NCI-H187 (cell line): ENCODE measurements at regions not wholly inside any gene's neighbourhood (a gene's known extent, or its start where the extent isn't known, plus 50 kb on each side); places are given as distances from the start of the nearest gene placed in this dataset.
"Not testable (repeated sequence)": the region's sequence is repeated elsewhere in the genome, so short reads cannot be mapped to it uniquely, and the experiment has no call there.

Source experiments
- DNase-seq, 2 experiments: peaks; one replicate each; lab custom pipeline; 2025; lab: John Stamatoyannopoulos, UW

DNA sequence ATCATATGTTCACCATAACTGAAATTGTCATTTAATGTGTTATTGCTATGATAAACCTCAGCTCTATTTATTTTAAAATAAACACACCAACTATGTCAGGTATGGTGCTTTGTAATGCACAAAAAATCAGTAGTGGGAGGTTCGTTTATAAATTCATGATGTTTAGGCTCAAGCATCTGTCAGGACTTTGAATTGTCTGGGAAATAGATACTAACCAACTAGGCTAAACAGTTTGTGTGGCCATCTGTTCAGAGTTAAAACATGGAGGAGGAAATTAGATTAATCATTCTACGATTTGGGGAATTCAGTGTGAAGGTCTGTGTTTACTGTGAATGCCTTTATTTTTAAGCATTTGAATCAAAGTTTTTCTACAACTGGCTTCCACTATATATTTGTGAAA, 212.6 kb upstream of the FZD8 start:
- DNase-seq: no peak

GRCh38 chr10:35852721-35853120, 210.6 kb upstream of the FZD8 start:
- DNase-seq: no peak

DNA sequence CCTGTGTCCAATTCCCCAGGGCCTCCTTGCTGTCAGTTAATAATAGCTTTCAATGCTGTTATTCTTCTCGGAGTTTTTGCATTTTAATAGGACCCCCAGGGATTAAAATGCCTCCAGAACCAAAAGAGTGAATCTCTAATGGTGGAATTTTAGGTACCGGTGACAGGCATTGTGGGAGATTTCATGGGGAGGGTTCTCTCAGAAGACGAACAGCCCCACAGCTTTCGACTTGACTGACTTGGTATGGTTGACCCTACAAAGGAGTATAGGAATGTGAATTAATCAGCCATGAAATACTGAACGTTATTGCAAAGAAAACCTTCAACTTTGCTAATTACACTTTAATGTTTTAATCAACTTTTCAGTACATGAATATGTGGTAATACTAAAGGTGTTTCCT, 206.3 kb upstream of the FZD8 start:
- DNase-seq: no peak

DNA sequence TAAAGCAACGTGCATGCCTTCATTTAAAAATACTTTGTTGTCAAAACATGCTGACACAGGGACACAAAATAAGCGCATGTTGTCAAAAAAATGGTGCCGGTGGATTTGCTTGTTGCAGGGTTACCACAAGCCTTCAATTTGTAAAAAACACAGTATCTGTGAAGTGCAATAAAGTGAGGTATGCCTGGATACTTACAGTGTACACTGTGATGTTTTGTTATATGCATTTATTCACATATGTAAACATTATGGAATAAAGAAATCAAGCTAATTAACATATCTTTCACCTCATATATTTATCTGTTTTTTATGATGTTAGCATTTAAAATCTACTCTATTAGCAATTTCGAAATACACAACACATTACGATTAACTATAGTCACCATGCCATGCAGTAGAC, 202.6 kb upstream of the FZD8 start:
- no peak for DNase-seq

DNA sequence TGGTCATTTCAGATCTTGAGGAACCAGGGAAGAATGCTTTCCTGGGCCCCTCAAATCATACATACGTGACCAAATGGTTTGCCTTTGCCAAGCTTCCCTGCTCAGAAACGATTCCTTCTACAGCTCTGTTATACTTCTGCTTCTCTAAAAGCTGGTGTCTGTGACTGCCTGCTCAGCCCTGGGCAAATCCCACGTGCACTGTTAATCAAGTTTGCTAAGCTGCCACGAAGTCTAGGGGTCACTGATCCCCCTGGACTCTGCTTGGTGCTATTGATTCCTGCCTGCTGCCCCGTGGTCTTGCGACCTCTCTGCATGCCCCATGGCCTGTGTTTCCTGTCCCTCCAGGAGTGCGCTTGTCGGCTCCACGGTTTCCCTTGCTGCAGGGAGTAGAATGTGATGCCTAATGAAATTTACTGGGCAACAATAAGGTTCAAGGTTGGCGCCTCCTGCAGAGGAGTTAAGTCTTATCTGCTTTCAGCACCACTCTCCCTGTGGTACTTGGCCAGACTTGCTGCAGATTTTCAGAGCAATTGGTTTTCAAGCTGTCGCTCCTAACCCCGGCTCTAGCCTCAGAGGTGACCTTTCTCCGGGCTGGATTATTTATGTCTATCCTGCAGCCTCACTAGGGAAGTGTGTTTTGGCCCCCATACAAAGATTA, 201.6 kb upstream of the FZD8 start:
- no peak for DNase-seq

- DNase-seq: no peak
Observed at GRCh38 chr10:35838054-35838453, 196.0 kb upstream of the FZD8 start.

- DNase-seq: no peak
Observed at GRCh38 chr10:35835545-35835944, 193.4 kb upstream of the FZD8 start.

- DNase-seq: no peak
Observed at GRCh38 chr10:35834877-35835494, 192.9 kb upstream of the FZD8 start.

DNA sequence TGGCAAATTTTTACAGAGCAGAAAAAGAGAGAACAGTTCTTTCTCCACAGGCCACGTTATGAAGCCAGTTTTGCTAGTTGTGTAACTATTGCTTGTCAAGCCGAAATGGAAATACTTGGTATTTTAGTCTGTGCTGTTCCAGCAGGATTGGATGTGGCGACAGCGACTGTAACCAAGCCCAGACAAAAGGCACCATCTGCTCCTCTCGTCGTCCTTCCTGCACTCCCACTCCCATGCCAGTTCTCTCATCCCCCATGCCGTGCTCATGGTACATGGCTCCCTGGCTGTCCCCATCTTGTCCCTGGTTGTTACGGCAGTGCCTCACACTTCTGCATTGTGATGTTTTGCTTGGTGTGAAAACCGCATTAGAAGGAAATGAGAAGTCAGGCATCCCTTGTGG, 185.7 kb upstream of the FZD8 start:
- no peak for DNase-seq

DNA sequence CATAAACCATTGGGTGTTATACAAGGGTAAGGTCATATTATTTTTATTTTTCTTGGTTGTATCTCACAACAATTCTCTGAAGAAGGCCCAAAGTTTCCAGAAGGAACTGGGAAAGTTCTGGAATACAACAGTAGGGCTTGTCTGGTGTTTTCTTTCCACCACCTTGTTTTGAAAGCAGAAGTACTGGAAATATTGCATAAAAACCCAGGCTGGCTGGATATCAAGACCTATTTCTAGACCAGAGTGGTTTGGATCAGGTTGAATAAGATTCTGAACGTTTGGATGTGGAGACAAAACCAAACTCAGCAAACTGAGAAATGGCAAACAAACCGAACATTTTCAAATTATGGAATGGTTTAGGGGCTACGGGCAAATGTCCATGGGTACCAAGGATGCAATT, 182.6 kb upstream of the FZD8 start:
- DNase-seq: no peak

DNA sequence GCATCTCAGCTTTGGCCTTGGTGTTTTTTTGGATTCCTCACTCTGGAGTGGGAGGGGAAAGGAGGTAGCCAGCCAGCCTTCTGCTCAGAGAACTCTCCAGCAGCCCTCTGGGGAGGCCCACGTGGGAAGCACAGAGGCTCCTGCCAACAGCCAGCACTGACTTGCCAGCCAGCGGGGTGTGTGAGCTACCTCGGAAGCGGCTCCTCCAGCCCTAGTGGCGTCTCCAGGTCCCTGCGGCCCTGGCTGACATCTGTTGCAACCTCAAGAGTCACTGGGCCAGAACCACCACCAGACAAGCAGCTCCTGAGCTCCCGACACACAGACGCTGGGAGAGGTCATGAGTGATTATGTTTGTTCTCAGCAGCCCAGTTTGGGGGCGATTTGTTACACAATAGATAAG, 180.2 kb upstream of the FZD8 start:
- no peak for DNase-seq

- DNase-seq: no peak
Observed at GRCh38 chr10:35821339-35821911, 179.3 kb upstream of the FZD8 start.

- DNase-seq: no peak
Observed at GRCh38 chr10:35819736-35820135, 177.6 kb upstream of the FZD8 start.

DNA sequence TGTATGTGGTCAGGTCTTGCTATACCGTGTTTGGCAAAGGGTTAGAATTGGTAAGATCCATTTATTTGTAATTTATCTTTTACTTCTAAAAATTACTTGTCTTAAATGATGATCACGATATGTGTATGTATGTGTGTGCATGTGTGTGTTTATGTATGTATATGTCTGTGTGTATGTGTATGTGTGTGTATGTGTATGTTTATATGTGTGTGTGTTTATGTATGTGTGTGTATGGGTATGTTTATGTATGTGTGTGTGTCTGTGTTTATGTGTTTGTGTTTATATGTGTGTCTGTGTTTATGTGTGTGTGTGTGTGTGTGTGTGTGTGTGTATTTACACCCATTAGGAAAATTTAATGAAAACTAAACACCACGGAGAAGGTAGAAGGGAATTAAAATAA, 176.9 kb upstream of the FZD8 start:
- DNase-seq: no peak

- not testable (repeated sequence) for DNase-seq
Observed at GRCh38 chr10:35817109-35817508, 175.0 kb upstream of the FZD8 start.

DNA sequence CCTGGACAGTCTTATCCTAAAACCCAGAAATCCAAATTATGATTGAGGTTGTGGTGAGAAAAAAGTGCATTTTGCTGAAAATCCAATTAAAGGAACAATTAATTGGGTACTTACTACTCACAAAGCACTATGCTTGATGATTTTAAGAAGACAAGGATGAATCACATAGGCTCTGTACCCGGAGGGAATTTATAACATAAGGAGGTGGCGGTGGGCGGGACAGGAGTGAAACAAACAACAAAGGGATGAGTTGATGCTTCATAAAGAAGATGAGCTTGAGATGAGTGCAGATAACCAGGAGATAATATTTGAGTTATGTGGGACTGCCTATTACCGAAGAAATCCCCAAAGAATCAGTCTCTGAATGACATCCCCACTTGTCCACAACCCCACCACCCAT, 171.1 kb upstream of the FZD8 start:
- no peak for DNase-seq

- no peak for DNase-seq
Observed at GRCh38 chr10:35808344-35808743, 166.2 kb upstream of the FZD8 start.

GRCh38 chr10:35803046-35803445, 160.9 kb upstream of the FZD8 start:
- DNase-seq: no peak

GRCh38 chr10:35797187-35797586, 155.1 kb upstream of the FZD8 start:
- DNase-seq: no peak

DNA sequence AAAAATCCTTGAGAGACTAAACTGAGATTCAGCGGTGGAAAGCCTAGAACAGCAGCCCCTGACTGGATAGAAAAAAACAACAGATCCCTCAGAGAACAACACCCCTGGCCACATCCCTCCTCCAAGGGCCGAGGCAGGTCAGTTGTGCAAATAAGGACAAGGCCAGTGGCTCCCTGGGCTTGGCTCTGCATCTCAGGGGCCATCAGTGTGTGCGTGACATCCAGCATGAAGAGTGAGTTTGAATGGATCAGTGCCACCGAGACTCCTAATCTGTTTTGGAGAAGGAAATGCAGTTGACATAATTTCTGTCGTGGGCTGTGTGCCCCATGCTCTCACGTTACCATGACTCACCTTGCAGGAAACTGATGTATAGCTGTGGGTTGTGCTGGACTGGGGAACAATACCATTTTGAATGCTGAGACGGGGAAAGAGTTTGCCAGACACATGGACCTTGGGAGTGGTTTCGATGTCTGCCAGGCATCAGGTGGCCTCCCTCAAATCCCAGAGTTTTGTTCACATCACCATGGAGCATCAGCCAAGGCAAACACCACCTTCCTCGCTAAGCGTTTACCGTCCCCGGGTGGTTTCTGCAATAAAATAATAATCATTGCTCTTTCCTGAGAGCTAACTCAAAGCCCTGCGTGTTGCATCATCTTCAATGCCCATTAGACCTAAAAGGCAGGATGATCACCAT, 153.2 kb upstream of the FZD8 start:
- DNase-seq: no peak

- no peak for DNase-seq
Observed at GRCh38 chr10:35794703-35795102, 152.6 kb upstream of the FZD8 start.

- DNase-seq: no peak
Observed at GRCh38 chr10:35792291-35792690, 150.2 kb upstream of the FZD8 start.

GRCh38 chr10:35789996-35790395, 147.9 kb upstream of the FZD8 start:
- no peak for DNase-seq
